Stomach (tissue), 4 donors: ENCODE measurements at regions not wholly inside any gene's neighbourhood (a gene's known extent, or its start where the extent isn't known, plus 50 kb on each side); places are given as distances from the start of the nearest gene placed in this dataset.

Source experiments
- POLR2A ChIP-seq, 4 donors: fragments of 450-650 bp; IDR thresholded peaks; one replicate each; pipeline ENCODE4 v1.6.1; 2016; ENCODE audit warnings: antibody characterized with exemption in 4 of 4, control low read depth in 2 of 4, mild to moderate bottlenecking in 1 of 4, moderate library complexity in 1 of 4
- TF ChIP-seq, protein P1 (sequence below), 7 experiments: fragments of 450-650 bp in 4 of 7; fragments of 200-600 bp in 3 of 7; sonication (generic) in 3 of 7; IDR thresholded peaks; one replicate each; pipeline ENCODE4 v1.5.1; 2016 to 2019; ENCODE audit warnings: antibody characterized with exemption in 7 of 7, control low read depth in 2 of 7, mild to moderate bottlenecking in 1 of 7

DNA sequence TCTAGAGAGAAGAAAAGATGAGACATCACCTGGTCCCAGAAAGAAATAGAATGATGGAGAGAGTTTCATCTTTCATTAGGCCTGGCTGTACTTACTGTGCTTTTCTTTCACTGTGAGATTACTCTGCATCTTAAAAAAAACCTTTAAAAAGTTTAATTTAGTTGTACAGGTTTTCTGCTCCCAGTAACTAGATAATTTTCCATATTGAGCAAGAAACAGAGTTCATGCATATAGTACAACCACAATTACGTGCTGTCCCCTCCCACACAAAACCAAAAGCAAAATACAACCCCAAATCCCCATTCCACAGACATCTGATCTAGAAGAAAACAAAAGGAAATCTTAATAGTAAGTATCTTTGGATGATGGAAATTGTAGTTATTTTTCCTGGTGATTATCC lies 371.2 kb downstream of the SH2D1A start:
- no peak for TF ChIP-seq POLR2A (IDR thresholded peaks at IDR 0.05)
- TF ChIP-seq, protein P1, sequence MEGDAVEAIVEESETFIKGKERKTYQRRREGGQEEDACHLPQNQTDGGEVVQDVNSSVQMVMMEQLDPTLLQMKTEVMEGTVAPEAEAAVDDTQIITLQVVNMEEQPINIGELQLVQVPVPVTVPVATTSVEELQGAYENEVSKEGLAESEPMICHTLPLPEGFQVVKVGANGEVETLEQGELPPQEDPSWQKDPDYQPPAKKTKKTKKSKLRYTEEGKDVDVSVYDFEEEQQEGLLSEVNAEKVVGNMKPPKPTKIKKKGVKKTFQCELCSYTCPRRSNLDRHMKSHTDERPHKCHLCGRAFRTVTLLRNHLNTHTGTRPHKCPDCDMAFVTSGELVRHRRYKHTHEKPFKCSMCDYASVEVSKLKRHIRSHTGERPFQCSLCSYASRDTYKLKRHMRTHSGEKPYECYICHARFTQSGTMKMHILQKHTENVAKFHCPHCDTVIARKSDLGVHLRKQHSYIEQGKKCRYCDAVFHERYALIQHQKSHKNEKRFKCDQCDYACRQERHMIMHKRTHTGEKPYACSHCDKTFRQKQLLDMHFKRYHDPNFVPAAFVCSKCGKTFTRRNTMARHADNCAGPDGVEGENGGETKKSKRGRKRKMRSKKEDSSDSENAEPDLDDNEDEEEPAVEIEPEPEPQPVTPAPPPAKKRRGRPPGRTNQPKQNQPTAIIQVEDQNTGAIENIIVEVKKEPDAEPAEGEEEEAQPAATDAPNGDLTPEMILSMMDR (IDR thresholded peaks at IDR 0.05): no peak
